ENCODE measurements at regions not wholly inside any gene's neighbourhood (a gene's known extent, or its start where the extent isn't known, plus 50 kb on each side); places are given as distances from the start of the nearest gene placed in this dataset.

DNA sequence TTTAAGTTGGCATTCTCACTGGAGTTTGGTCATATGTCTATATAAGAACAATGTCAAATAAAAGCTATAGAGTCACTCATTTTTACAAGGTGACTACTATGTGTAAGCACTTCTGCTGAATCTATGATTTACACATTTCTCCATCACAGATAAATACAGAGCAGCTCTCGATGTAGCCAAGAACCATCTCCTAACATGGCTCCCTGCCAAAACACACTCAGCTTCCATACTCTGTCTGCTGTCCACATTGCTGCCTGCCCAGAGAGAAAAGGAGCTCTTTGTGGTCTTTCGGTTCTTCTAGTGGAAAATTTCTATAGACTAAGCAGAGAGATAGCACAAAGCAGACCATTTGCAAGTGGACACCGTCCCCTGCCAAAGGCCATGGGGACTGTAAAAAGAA is 190.9 kb upstream of the KLF12 start:
- TF ChIP-seq, protein P1, sequence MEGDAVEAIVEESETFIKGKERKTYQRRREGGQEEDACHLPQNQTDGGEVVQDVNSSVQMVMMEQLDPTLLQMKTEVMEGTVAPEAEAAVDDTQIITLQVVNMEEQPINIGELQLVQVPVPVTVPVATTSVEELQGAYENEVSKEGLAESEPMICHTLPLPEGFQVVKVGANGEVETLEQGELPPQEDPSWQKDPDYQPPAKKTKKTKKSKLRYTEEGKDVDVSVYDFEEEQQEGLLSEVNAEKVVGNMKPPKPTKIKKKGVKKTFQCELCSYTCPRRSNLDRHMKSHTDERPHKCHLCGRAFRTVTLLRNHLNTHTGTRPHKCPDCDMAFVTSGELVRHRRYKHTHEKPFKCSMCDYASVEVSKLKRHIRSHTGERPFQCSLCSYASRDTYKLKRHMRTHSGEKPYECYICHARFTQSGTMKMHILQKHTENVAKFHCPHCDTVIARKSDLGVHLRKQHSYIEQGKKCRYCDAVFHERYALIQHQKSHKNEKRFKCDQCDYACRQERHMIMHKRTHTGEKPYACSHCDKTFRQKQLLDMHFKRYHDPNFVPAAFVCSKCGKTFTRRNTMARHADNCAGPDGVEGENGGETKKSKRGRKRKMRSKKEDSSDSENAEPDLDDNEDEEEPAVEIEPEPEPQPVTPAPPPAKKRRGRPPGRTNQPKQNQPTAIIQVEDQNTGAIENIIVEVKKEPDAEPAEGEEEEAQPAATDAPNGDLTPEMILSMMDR (IDR thresholded peaks at IDR 0.05), result no peak
- TF ChIP-seq POLR2AphosphoS5 (IDR thresholded peaks at IDR 0.05; ENCODE audit: insufficient read depth in 1 of 2, low read depth in 1 of 2) (no peak), POLR2A (IDR thresholded peaks at IDR 0.05) (no peak)
